Colonic mucosa (tissue), 4 donors: ENCODE measurements at regions not wholly inside any gene's neighbourhood (a gene's known extent, or its start where the extent isn't known, plus 50 kb on each side); places are given as distances from the start of the nearest gene placed in this dataset.

Source experiments
- DNase-seq: peaks from one replicate; pipeline ENCODE4 v3.0.0-alpha.2; 2020
- H3K27ac ChIP-seq: fragments of 200-600 bp; one replicate; pipeline ENCODE4 v1.8.0; 2021
- H3K27me3 ChIP-seq: fragments of 200-600 bp; one replicate; pipeline ENCODE4 v1.8.0; 2021
- H3K36me3 ChIP-seq: fragments of 200-600 bp; one replicate; pipeline ENCODE4 v1.8.0; 2021
- H3K4me1 ChIP-seq: fragments of 200-600 bp; one replicate; pipeline ENCODE4 v1.8.0; 2021; ENCODE audit warnings: mild to moderate bottlenecking
- H3K4me3 ChIP-seq: fragments of 200-600 bp; one replicate; pipeline ENCODE4 v1.8.0; 2021
- H3K9ac ChIP-seq, 2 donors: one replicate each; pipeline ENCODE4 v1.7.0; 2013; ENCODE audit warnings: control low read depth in 2 of 2, low read depth in 2 of 2, low read length in 2 of 2
- H3K9me3 ChIP-seq: fragments of 200-600 bp; one replicate; pipeline ENCODE4 v1.8.0; 2021
- intact Hi-C: fragments of 100-400 bp; cut with DNase I; formaldehyde crosslinking; loops from one replicate; pipeline ENCODE4 v1.14.1; 2022
- TF ChIP-seq, protein P1 (sequence below): fragments of 200-600 bp; IDR thresholded peaks from one replicate; pipeline ENCODE4 v1.8.0; 2022; ENCODE audit warnings: antibody characterized with exemption, mild to moderate bottlenecking
- donor health status: healthy.
- donor health status: DM: no; HTN: no; CAD: no.
- donor health status: DM: no; HTN: no; CAD: no.

DNA sequence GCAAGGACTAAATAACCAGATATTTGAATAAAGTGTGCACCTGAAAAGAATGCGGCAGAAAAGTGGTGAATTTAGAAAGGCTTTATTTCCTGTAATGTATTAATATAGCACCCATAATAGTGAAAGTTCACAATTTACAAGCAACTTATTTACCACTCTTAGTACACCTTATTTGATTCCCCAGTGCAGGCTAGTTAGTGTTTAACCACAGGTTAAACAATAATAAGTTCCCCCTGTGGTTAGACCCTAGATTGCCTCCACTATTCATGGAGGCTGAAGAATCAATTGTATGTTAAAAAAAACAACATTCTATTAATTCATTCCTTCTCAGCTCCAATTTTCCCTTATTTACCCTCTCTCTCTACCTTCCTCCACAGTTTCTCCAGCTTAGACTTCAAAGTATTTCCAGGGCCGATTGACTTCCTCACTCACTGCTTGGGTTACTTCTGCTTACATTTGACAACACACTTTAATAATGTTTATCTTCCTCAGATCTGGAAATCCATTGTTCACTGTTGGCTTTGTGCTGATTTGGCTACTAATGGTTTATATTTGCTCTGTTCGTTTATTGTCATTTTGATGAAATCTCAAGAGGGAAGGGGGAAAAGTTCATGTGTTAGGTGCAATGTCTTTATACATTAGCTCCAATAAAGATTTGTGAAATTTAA is 796.3 kb downstream of the BRINP3 start:
- H3K27me3 ChIP-seq = no peaks in the 10 kb centered on the region
- H3K9ac ChIP-seq = no peak overlapping the region
- TF ChIP-seq, protein P1, sequence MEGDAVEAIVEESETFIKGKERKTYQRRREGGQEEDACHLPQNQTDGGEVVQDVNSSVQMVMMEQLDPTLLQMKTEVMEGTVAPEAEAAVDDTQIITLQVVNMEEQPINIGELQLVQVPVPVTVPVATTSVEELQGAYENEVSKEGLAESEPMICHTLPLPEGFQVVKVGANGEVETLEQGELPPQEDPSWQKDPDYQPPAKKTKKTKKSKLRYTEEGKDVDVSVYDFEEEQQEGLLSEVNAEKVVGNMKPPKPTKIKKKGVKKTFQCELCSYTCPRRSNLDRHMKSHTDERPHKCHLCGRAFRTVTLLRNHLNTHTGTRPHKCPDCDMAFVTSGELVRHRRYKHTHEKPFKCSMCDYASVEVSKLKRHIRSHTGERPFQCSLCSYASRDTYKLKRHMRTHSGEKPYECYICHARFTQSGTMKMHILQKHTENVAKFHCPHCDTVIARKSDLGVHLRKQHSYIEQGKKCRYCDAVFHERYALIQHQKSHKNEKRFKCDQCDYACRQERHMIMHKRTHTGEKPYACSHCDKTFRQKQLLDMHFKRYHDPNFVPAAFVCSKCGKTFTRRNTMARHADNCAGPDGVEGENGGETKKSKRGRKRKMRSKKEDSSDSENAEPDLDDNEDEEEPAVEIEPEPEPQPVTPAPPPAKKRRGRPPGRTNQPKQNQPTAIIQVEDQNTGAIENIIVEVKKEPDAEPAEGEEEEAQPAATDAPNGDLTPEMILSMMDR = no peak
- H3K27ac ChIP-seq = no peak overlapping the region
- no peak for DNase-seq
- intact Hi-C loops = no loop called here
- H3K36me3 ChIP-seq = no peaks in the 10 kb centered on the region
- H3K4me3 ChIP-seq = no peak overlapping the region
- H3K9me3 ChIP-seq = no peaks in the 10 kb centered on the region
- no peaks in the 10 kb centered on the region for H3K4me1 ChIP-seq

DNA sequence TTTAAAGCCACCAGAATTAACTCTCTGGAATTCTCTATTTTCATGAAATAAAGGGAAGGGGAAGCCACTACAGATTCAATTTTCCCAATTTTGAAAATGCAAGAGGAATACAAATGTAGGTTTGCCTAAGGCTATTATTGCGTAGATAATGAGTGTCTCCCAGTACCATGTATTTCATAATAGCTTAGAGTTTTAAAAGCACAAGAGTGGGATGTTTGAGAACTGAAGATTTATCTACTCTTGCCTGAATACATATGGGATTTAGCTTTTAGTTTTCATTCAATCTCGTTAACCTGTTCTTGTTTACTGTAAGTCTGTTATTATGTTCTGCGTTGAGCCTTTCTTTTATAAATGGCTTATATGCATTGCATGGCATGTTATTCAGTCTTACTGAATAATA is 795.1 kb downstream of the BRINP3 start:
- Histone ChIP-seq H3K36me3 (no peaks in the 10 kb centered on the region), H3K4me3 (no peak overlapping the region), H3K27me3 (no peaks in the 10 kb centered on the region), H3K9me3 (no peaks in the 10 kb centered on the region), H3K4me1 (no peaks in the 10 kb centered on the region), H3K9ac (no peak overlapping the region), H3K27ac (no peak overlapping the region)
- no peak for DNase-seq
- intact Hi-C loops = no loop called here
- TF ChIP-seq, protein P1 = no peak

DNA sequence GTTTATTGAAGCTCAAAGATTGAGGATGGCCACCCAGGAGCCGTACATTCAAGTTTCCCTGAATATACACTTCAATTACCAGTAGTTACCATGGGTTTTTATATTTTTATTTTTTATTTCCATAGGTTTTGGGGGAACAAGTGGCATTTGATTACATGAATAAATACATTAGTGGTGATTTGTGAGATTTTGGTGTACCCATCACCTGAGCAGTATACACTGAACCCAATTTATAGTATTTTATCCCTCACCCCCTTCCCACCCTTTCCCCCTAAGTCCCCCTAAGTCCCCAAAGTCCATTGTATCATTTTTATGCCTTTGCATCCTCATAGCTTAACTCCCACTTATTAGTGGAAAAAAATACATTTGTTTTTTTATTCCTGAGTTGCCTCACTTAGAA is 791.4 kb downstream of the BRINP3 start:
- Histone ChIP-seq H3K9me3 (no peaks in the 10 kb centered on the region), H3K4me3 (no peak overlapping the region), H3K4me1 (no peaks in the 10 kb centered on the region), H3K27ac (no peak overlapping the region), H3K27me3 (no peaks in the 10 kb centered on the region), H3K9ac (no peak overlapping the region), H3K36me3 (no peaks in the 10 kb centered on the region)
- DNase-seq = no peak
- TF ChIP-seq, protein P1 = no peak
- intact Hi-C loops = no loop called here

DNA sequence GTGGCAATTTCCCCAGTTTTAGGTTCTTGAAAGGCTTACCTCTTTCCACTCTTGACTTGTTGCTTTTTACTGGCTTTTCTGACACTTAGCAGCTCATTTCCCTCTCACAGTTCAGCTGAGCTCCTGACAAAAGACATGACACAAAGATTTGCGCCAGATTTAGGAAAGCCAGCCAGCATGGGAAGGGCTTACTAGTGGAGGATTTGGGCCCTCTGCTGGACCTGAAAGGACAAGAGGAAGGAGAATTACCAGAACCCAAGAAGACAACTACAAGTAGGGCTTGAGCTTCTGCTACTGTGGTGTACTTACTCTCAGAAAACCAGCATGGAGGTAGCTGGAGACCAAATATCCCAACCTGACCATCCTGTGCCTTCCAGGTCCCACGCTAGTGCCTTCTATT is 784.5 kb downstream of the BRINP3 start:
- intact Hi-C loops = no loop called here
- Histone ChIP-seq H3K9ac (no peak overlapping the region), H3K4me1 (no peaks in the 10 kb centered on the region), H3K4me3 (no peak overlapping the region), H3K36me3 (no peaks in the 10 kb centered on the region), H3K9me3 (no peaks in the 10 kb centered on the region), H3K27ac (no peak overlapping the region), H3K27me3 (no peaks in the 10 kb centered on the region)
- TF ChIP-seq, protein P1 = no peak
- no peak for DNase-seq

DNA sequence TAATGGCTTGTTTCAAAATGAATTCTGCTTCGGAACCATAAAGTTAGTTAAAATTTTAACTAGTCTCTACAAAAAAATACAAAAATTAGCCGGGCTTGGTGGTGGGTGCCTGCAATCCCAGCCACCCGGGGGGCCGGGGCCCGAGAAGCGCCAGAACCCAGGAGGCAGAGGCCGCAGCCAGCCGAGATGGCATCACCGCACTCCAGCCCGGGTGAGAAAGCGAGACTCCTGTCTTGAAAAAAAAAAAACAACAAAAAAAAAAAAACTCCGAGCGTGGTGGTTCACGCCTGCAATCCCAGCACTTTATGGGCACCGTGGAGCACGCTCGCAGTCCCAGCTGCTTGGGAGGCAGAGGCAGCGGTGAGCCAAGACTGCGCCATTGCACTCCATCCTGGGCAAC is 781.4 kb downstream of the BRINP3 start:
- Histone ChIP-seq H3K27ac (no peak overlapping the region), H3K9me3 (no peaks in the 10 kb centered on the region), H3K27me3 (no peaks in the 10 kb centered on the region), H3K4me1 (no peaks in the 10 kb centered on the region), H3K4me3 (no peak overlapping the region), H3K36me3 (no peaks in the 10 kb centered on the region), H3K9ac (no peak overlapping the region)
- DNase-seq = no peak
- TF ChIP-seq, protein P1 = no peak
- intact Hi-C loops = no loop called here
